Activated T-helper 9 cell treated with anti-CD3 and anti-CD28 coated beads, Interleukin-2, amount 50 U/mL, for 16 hours (primary cell): ENCODE measurements at regions not wholly inside any gene's neighbourhood (a gene's known extent, or its start where the extent isn't known, plus 50 kb on each side); places are given as distances from the start of the nearest gene placed in this dataset.
"Not testable (repeated sequence)": the region's sequence is repeated elsewhere in the genome, so short reads cannot be mapped to it uniquely, and the experiment has no call there.

Experiments
- DNase-seq: peaks from one replicate; pipeline ENCODE4 v3.0.0-alpha.2; 2020; ENCODE audit warnings: low read depth

DNA sequence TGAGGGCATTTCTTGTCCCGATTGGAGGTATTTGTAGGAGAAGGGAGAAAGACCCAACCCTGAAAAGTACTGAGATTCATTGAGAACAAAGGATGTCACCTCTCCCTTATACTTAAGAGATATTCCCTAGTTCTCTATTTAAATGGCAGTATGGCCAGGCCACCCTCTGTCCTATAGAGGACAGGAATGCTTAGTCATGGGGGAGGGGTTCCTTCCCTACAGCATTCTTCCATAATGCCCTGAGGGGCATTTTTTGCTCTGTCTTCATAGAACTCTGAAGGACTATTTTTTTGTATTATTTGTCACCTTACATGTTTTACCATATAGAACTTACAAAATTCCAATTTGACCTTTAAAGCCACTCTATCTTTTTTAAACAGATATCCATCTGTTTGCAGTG lies 176.3 kb downstream of the TMEM161B start:
- DNase-seq = no peak

GRCh38 chr5:88090506-88090905 lies 178.1 kb downstream of the TMEM161B start:
- DNase-seq = no peak

DNA sequence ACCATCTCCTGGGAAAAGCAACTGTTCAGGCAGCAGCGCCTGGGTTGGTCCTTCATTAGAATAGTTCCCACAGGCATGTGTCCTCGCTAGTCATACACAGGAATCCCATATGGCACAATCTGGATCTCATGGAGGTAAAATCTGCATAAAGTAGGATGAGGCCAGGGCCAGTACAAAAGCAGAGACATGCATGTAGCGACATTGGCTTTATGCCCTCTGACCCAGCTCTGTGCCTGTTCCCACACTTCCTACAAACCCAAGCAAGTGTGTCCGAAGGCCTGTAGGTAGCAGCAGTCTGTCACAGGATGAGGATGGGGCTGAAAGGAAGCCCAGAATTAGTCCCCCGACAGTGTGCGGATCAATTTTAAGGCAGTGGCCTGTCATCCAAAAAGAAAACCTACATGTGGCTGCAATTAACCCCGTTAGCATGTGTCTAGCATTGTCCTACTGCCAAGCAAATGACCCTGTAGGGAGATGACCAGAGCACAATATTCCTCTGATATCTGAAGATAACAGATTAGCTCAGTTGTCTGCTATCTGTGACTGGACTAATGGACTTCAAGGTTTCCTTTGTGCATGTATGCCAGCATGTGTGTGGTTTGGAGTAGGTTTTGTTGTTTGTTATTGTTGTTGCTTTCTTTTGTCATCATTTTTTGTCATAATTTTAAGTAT lies 178.8 kb downstream of the TMEM161B start:
- DNase-seq = no peak

DNA sequence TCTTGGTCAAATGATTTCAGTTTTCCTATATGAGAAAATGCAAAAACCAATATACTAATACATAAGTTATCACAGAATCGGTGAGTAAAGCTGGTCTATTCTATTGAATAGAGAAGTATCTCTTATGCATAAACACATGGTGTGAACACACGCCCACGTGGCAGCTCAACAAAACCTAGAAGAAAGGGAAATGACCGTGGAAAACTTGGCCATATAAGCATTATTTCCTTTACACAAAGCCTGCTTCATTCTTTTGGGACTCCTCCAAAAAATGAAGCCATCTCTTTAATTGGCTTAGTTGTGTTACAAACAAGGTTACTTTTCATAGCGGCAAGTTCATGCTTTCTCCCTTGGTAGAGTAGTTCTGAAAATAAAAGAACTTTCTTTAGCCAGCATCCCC lies 183.2 kb downstream of the TMEM161B start:
- no peak for DNase-seq

GRCh38 chr5:88081877-88082276 lies 186.8 kb downstream of the TMEM161B start:
- DNase-seq = no peak

DNA sequence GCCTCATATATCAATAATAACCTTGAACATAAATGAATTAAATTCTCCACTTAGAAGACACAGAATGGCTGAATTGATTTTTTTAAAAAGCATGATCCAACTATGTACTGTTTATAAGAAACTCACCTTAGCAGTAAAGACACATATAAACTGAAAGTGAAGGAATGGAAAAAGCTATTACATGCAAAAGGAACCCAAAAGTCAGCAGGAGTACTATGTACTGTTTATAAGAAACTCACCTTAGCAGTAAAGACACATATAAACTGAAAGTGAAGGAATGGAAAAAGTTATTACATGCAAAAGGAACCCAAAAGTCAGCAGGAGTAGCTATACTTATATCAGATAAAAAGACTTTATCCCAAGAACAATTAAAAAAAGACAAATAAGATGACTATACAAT lies 204.8 kb downstream of the TMEM161B start:
- DNase-seq = no peak

DNA sequence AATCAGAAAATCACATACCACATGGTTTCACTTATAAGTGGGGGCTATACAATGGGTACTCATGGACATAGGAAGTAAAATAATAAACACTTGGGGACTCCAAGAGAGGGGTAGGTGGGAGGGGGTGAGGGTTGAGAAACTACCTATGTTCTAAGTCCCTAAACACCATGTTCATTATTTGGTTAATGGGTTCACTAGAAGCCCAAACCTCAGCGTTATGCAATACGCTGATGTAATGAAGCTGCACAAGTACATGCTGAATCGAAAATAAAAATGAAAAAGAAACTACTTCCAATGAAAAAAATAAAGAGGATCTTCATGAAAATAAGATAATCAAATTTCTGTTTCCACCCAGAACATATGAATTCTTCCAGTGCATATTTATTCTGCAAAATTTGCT lies 208.5 kb downstream of the TMEM161B start:
- DNase-seq = no peak

DNA sequence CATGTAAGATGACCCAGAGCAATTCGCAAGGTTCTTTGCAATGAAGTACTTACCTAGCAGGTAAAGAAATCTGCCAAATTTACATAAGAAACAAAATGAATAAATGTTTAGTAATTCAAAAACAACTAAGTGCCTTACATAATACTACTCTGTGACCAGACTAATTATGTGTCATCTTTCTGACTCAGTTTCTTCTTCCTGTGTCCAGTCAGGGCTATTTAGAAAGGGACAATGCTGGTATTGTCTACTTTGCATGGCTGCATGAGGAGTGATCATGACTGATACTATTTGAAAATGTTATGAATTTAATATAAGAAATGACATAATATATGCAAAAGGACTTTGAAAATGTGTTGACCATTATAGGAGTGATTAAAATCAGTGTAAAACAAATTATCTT lies 210.0 kb downstream of the TMEM161B start:
- no peak for DNase-seq

- not testable (repeated sequence) for DNase-seq
Measured at GRCh38 chr5:88052468-88052867, 216.2 kb downstream of the TMEM161B start.

DNA sequence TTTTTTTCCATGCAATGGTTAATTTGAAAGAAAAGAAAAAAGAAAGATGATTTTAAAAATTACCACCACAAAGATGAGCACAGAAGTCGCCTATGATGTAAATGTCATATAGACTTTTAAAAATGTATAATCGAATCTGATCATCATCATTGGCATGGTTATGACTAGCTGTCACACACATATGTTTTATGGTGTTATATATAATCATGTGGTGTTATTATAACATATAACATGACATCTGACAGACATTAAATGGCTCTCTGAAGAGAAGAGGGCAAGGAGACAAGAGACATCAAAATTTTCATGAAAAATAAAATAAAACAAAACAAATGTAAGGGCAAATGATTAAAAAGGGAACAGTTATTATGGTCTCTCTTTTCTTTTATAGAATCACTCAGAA lies 217.5 kb downstream of the TMEM161B start:
- DNase-seq = no peak

DNA sequence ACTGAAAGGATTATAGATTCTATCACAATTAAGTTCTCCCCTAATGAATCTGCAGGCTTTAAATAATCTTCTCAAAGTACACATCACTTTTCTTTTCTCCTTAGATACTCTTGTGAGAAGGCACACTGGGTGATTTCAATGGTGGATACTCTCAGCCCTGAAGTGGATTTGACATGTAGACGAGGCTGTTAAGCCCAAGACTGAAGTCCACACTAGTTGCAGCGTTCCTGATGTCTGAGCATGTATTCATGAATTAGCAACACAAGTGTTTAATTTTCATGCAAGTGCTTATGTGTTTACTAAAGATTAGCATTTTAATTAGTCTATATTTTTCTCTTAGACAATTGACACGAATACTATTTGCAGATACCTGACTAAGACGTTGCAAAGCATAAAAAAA lies 218.9 kb downstream of the TMEM161B start:
- no peak for DNase-seq

DNA sequence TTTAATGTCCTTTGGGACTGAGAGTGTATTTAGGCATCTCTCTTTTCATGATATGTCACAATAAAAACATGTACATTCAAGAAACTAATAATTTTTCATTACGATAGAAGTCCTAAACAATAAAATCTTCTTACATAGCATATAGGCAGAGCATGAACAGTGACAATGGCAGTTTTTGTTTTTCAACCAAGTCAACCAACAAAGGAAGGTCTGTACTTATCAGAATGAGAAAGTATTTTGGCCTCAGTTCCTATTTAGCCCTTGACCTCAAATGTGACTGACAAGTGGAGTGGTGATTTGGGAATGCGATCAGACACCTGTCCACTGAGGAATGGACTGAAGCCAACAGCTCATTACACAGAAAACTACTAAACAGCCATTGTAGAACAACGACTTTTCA lies 219.5 kb downstream of the TMEM161B start:
- no peak for DNase-seq

- no peak for DNase-seq
Measured at GRCh38 chr5:88045931-88046461, 222.6 kb downstream of the TMEM161B start.

GRCh38 chr5:88045165-88045564 lies 223.5 kb downstream of the TMEM161B start:
- no peak for DNase-seq

DNA sequence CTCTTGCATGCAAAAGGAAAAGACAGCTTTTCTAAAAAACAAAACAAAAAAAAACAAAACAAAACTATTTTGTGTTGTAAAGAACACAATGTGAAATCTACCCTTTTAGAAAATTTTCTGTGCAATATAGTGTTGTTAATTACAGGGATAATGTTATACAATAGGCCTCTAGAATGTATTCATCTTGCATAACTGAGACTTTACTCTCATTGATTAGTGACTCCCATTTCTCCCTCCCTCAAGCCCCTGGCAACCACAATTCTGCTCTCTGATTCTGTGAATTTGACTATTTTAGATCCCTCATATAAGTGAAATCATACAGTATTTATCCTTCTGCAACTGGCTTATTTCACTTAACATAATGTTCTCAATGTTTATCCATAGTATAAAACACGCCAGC lies 234.1 kb downstream of the TMEM161B start:
- DNase-seq = no peak

- no peak for DNase-seq
Measured at GRCh38 chr5:88033191-88033590, 235.5 kb downstream of the TMEM161B start.

- no peak for DNase-seq
Measured at GRCh38 chr5:88029011-88029410, 239.6 kb downstream of the TMEM161B start.

GRCh38 chr5:88021141-88021540 lies 247.5 kb downstream of the TMEM161B start:
- DNase-seq = no peak

DNA sequence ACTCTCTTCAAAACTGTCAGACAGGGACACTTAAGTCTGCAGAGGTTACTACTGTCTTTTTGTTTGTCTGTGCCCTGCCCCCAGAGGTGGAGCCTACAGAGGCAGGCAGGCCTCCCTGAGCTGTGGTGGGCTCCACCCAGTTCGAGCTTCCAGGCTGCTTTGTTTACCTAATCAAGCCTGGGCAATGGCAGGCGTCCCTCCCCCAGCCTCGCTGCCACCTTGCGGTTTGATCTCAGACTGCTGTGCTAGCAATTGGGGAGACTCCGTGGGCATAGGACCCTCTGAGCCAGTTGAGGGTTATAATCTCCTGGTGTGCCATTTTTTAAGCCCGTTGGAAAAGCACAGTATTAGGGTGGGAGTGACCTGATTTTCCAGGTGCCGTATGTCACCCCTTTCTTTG lies 253.7 kb downstream of the TMEM161B start:
- not testable (repeated sequence) for DNase-seq

DNA sequence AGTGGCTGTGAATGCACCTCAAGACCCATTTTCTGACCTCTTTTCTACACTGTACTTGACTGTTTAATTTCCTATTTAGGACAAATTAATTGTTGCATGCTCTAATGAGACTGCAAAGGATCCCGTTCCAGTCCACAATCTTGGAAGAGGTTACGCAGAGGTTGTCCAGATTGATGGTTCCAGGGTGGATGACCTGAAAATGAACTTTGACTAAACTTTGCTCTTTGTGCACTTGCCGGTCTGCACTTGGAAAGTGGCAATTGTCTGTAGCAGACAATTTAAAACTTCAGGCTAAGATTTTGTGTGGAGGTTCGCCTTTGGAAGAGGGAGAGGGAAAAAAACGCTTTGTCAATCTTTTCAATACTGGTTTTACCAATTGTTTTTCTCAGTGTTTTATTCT lies 267.8 kb downstream of the TMEM161B start:
- no peak for DNase-seq

DNA sequence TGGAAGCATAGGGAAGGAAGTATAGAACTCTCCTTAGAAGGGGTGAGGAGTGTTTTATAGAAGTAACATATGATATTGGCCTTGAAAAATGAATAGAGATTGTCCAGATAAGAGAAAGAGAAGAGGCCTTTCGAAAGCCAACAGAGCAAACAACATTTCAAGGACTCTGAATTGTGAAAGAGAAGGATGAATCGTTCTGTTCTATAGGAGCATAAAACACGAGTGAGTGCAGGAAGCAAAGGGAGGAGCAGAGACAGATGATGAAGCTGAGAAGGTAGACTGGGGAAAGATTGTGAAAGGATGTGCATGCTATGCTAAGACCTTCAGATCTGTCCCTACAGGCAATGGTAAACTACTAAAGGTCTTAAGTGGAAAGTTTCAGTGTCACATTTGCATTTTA lies 271.0 kb downstream of the TMEM161B start:
- DNase-seq = no peak

DNA sequence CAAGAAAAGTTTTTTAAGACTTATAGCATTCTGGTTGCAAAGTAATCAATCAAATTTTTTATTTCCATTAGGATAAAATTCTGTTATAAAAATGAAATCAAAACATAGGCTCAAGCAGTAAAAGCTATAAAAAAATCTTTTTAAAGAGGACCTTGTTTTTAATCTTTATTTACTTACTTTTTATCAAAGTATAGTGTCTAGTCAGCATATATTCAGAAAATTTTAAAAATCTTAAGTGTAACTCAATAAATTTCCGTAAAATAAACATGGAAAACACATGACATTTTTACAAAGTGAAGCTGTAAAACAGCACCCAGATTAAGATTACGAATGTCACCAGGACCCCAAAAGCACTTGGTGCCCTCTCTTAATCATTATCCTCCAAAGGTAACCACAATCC lies 302.4 kb downstream of the TMEM161B start:
- no peak for DNase-seq

- DNase-seq = no peak
Measured at GRCh38 chr5:87954121-87954520, 314.5 kb downstream of the TMEM161B start.

DNA sequence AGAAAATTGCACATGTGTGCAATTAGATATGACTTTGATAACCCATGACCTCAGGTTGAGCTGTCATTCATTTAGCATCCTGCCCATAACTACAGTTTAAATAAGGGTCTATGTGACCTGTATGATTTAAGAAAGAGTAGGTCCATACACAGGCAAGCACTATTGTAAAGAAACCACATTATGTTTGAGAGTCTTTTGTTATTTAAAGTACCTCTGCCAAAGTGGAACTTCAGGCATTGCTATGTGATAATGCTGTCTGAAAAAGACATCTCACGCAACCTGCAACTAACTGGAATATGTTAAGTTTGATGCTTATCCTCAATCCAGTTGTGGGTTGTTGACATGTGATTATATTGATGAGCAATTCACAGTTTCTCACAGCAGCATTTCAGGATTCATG lies 317.0 kb downstream of the TMEM161B start:
- no peak for DNase-seq
